ENCODE measurements at regions not wholly inside any gene's neighbourhood (a gene's known extent, or its start where the extent isn't known, plus 50 kb on each side); places are given as distances from the start of the nearest gene placed in this dataset.

- TF ChIP-seq CTCF (IDR thresholded peaks at IDR 0.05) (no peak), POLR2A (IDR thresholded peaks at IDR 0.05) (no peak)
Observed at GRCh38 chr5:6197427-6197826, 180.9 kb downstream of the MED10 start.
